HG02678 (cell line): ENCODE measurements at regions not wholly inside any gene's neighbourhood (a gene's known extent, or its start where the extent isn't known, plus 50 kb on each side); places are given as distances from the start of the nearest gene placed in this dataset.

ENCODE experiments used
- ATAC-seq: cut with Tn5 transposase; IDR thresholded peaks from one replicate; pipeline ENCODE4 v1.9.1; 2021; ENCODE audit warnings: mild to moderate bottlenecking, moderate library complexity; ENCODE audit not compliant: unreplicated experiment

DNA sequence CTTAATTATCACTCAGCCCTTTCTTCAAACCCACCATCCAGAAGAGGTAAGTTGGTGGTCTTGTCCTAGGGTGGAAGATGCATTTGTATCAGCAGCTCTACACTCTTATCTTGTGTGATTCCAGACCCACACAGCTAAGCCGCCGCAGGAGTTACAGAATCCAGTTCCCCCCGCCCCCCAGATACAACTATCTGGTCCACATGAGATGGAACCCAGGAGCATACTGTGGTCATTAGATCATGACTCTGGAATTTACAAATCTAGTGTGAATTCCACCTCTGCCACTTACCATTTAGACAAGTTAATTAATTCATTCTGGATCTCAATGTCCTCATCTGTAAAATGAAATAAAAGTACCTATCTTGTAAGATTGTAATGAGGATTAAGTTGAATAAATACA, 486.4 kb downstream of the BCL11A start:
- ATAC-seq, result no peak

GRCh38 chr2:60066096-60066839, 487.2 kb downstream of the BCL11A start:
- ATAC-seq, result no peak

DNA sequence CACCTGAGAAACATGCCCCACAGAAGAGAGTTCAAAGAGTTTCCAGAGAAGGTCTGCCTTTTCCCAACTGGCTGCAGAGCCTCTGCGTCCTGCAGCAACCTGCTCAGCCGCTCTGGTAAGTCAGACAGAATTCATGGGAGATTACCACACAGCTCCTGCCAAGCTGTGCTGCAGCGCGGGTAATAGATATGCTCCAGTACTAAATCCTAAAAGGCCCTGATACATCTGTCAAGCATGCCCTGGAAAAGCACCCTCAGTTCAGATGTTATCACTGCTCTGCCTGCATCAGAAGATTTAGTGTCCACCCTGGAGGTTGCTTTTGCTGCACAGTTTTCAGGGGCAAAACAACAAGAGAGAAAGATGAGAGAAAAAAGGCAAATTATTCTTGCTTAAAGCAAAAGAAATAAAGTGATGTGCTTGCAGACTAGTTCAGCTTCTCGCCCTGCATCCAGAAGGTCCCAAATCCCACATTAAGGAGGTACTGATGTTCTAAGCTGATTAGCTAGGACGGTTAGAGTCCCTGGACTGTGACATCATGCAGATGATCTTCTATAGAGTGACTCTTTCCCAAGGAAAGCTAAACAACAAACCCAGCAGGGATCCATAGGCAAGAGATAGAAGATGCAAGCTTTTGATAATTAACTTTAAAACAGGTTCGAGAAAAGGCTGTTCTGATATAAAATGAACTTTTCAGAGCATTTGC, 488.6 kb downstream of the BCL11A start:
- ATAC-seq, result no peak

DNA sequence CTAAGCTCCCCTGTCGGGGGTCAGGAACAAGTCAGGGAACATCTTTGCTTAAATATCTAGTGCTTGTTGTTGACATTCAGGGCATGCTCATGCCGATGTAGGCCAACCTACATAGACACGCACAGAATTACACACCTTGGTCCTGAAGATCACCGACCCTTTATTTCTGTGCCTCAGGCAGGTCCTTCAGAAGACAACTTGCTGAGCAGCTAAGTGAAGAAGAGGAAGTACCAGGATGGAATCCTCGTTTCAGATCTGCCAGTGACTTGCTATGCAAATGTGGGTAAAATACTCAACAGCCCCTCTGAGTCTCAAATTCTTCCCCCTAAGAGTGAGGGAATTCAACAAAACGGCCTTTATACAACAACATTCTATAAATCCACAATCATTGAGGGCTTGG, 494.7 kb downstream of the BCL11A start:
- ATAC-seq, result no peak

GRCh38 chr2:60054571-60055340, 498.7 kb downstream of the BCL11A start:
- no peak for ATAC-seq

DNA sequence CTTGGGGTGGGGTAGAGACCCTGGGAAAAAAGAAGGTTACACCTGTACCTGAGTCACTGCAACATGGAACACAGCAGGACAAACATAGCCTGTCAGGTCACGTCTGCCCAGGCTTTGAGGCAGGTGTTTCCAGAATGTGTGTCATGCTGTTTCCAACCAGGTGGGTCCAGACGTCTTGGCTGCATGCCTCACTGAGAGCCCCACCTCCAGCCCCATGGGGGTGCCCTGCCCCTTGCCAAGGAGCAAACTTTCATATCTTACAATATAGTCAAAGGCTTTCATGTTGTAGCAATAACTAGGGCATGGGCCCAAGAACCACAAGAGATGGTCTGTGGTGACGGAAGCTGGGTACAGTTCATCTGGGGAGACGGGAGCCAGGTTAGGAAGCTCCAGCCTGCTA, 499.7 kb downstream of the BCL11A start:
- ATAC-seq, result no peak

DNA sequence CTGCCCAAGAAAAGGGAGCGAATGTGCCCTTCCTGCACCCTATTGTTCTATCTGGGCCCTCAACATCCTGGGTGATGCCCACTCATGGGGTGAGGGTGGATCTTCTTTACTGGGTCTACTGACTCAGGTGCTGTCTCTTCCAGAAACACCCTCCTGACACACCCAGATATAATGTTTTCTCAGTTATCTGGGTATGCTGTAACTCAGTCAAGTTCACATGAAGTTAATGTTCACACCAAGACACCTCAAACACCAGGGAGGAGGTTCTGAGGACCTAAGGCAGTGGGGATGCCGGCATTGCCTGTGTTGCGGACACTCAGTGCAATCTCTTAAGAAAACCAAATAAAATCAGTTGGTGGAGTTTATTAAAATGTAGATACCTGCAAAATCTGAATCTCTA, 500.9 kb downstream of the BCL11A start:
- no peak for ATAC-seq

GRCh38 chr2:60051991-60052390, 501.5 kb downstream of the BCL11A start:
- ATAC-seq, result no peak

GRCh38 chr2:60047944-60048525, 505.4 kb downstream of the BCL11A start:
- no peak for ATAC-seq

- no peak for ATAC-seq
Measured at GRCh38 chr2:60047347-60047746, 506.1 kb downstream of the BCL11A start.

GRCh38 chr2:60046529-60046928, 506.9 kb downstream of the BCL11A start:
- ATAC-seq, result no peak

GRCh38 chr2:60045456-60045855, 508.0 kb downstream of the BCL11A start:
- ATAC-seq, result no peak

- ATAC-seq, result no peak
Measured at GRCh38 chr2:60044484-60044883, 509.0 kb downstream of the BCL11A start.

DNA sequence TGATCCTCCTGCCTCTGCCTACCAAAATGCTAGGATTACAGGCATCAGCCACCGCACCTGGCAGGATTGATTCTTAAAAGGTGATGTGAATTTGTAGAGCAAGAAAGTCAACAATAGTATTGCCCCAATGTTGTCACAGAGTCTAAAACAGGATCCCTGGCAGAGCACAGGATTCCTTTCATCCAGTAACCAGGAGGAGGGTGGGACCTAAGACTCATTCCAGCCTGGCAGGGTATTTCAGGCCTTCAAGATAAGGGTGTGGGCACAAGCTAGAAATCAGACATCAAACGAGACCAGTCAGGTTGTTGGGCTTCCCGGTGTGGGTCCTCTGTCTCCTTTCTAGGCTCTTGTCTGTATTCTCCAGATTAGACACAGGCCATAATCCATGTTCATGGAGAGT, 511.4 kb downstream of the BCL11A start:
- no peak for ATAC-seq

DNA sequence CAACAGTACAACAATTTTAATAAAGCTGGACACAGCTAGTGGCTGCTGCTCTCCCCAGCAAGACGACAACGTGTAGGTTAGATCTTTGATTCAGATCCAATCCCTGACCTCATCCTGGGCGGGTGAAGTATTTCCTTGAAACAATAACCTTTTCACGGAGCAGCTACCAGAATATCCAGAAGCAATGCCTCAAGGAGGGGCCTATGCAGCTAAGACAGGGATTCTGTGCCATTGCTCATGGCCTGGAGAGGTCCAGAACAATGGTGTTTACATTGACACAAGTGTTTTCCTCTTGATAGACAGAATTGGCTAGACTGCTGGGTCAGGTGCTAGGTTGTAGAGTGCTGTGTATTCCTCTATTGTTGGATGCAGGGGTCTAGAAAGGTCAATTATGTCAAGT, 520.1 kb downstream of the BCL11A start:
- ATAC-seq, result no peak

DNA sequence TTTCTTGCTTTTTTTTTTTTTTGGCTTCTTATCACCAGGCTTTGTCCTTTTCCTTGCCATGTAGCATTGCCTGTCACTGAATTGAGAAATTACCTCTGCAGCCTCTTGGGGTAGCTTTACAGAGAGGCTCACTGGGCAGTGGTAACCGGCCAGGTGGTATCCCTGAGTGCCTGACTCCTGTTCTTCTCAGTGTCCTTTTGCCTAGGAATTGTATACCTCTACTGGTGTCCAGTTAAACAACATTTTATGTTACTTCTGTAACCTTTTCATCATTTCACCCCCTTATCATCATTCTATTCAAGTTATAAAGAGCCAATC, 523.9 kb downstream of the BCL11A start:
- no peak for ATAC-seq

DNA sequence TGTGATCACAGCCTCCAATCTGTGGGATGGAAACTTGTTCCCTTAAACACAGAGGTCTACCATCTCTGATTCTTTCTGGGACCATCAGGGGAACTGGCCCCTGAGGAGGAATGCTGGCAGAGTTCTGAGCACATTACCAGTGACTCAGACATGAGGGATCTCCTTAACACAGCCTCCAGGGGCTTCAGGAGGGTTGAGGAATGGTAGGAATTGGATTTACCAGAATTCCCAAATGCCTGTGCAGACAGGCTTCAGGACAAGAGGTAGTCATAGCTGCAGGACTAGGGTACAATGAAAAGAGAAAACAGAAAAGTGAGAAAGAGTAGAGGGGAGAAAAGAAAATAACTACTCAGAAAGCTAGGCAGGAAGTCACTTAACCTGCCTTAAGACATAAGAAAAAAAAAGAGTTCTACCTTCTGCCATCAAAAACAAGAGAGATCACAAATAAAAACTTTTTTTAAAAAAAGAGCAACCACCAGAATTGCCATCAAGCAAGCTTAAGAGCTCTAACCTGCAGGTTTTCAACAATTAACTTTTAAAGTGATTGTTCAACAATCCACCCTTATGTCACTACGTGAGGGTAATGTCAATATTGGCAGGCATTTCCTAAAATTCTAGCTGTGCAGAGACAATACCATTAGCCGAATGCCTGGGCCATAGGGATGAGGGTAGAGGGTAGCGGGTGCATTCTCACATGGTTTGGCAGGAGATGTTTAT, 524.4 kb downstream of the BCL11A start:
- ATAC-seq, result no peak

DNA sequence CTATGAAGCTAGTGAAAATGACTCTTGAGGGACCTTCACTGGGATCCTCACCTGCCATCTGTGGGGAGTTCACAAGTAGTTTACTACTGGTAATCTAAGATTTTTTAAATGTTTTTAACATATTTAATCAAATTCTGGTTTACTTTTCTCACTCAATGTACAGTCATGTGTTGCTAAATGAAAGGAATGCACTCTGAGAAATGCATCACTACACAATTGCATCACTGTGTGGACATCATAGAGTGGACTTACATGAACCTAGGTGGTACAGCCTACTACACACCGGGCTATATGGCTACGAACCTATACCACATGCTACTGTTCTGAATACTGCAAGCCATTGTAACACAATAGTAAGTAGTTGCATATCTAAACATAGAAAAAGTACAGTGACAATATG, 528.0 kb downstream of the BCL11A start:
- ATAC-seq, result no peak

DNA sequence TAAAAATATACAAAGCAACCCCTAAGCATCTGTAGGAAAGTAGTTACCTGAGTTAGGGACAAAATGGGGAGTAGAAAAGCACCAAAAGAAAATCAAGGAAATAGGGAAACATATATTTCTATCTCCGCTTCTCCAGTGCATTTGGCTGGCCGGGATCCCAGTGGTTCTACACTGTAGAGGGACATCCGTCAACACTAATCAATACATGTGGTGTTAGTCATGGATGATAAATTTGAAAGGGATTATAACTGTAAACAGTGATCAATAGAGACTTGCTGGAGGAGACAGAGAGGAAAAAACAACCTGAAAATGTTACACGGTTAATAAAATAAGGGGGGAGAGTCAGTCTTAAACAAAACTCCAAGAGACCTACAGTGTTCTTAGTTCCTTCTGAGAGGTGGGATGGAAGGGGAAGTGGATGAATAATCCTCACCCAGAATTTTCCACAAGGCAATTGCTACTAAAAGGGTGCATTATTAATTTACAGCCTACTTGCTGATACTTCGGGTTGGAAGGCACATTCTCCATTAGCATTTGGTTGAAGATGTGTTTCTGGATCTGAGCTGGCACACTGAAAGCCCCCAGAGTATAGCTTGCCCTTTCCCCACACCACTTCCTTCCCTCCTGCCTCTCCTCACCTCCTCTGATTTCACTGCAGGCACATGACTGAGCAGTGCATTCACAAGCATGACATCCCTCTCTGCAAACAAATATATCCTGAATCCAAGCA, 530.0 kb downstream of the BCL11A start:
- no peak for ATAC-seq

DNA sequence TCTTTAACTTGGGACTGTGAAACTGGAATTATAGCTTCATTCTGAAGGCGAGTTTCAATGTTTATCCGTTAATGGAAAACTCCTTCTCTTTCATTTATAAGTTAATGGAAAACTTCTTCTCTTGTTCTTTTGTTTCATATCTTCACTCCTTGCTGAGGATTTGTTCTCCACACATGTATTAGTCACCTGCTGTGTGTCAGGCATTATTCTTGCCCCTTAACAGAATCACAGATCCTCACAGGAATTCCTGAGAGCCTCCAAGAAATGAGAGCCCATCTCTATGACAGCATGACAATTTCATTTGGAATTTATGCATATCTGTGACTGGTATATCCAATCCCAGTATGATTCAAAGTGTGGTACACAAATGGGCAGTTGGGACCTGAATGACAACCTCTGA, 545.8 kb downstream of the BCL11A start:
- ATAC-seq, result no peak
